H9 (cell line): ENCODE measurements at regions not wholly inside any gene's neighbourhood (a gene's known extent, or its start where the extent isn't known, plus 50 kb on each side); places are given as distances from the start of the nearest gene placed in this dataset.

Source experiments
- DNase-seq: peaks from one replicate; pipeline ENCODE4 v3.0.0-alpha.2; 2017
- H2AFZ ChIP-seq: one replicate; pipeline ENCODE4 v1.6.1; 2013; ENCODE audit warnings: mild to moderate bottlenecking, low read length, control low read depth, moderate library complexity
- H2AK5ac ChIP-seq: 2 replicates; pipeline ENCODE4 v1.6.1; 2013; ENCODE audit warnings: low read length, control low read depth, mixed read lengths; ENCODE audit not compliant: insufficient read length
- H2BK120ac ChIP-seq: one replicate; pipeline ENCODE4 v1.6.1; 2013; ENCODE audit warnings: low read depth, mild to moderate bottlenecking, low read length, control low read depth, inconsistent platforms; ENCODE audit not compliant: poor library complexity, severe bottlenecking
- H2BK12ac ChIP-seq: 2 replicates; pipeline ENCODE4 v1.6.1; 2013; ENCODE audit warnings: low read length, control low read depth, mixed read lengths, low read depth; ENCODE audit not compliant: insufficient read length
- H2BK15ac ChIP-seq: 2 replicates; pipeline ENCODE4 v1.6.1; 2013; ENCODE audit warnings: low read depth, low read length, control low read depth
- H2BK20ac ChIP-seq: one replicate; pipeline ENCODE4 v1.6.1; 2013; ENCODE audit warnings: low read depth, mild to moderate bottlenecking, low read length, control low read depth, inconsistent platforms; ENCODE audit not compliant: poor library complexity, severe bottlenecking
- H2BK5ac ChIP-seq: 2 replicates; pipeline ENCODE4 v1.6.1; 2013; ENCODE audit warnings: low read length, control low read depth, mixed read lengths; ENCODE audit not compliant: insufficient read length
- H3K14ac ChIP-seq: 2 replicates; pipeline ENCODE4 v1.6.1; 2013; ENCODE audit warnings: low read length, control low read depth; ENCODE audit not compliant: insufficient read depth
- H3K18ac ChIP-seq: 2 replicates; pipeline ENCODE4 v1.6.1; 2013; ENCODE audit warnings: low read depth, mild to moderate bottlenecking, mixed read lengths, low read length, control low read depth; ENCODE audit not compliant: insufficient read length
- H3K23ac ChIP-seq: 2 replicates; pipeline ENCODE4 v1.6.1; 2013; ENCODE audit warnings: low read length, control low read depth, mixed read lengths, low read depth; ENCODE audit not compliant: insufficient read length
- H3K23me2 ChIP-seq: 2 replicates; pipeline ENCODE4 v1.6.1; 2013; ENCODE audit warnings: low read depth, mild to moderate bottlenecking, mixed read lengths, low read length, control low read depth; ENCODE audit not compliant: insufficient read length, poor library complexity, severe bottlenecking
- H3K27ac ChIP-seq: 2 replicates; pipeline ENCODE4 v1.5.1; 2013; ENCODE audit warnings: low read length, control low read depth, mixed read lengths, low read depth; ENCODE audit not compliant: insufficient read length
- H3K27me3 ChIP-seq: 2 replicates; pipeline ENCODE4 v1.6.1; 2013; ENCODE audit warnings: low read length, control low read depth, inconsistent platforms; ENCODE audit not compliant: insufficient read depth
- H3K4ac ChIP-seq: 2 replicates; pipeline ENCODE4 v1.6.1; 2013; ENCODE audit warnings: low read depth, mild to moderate bottlenecking, control low read depth, inconsistent platforms, low read length, moderate library complexity
- H3K4me1 ChIP-seq: 2 replicates; pipeline ENCODE4 v1.6.1; 2013; ENCODE audit warnings: low read length, control low read depth, inconsistent platforms; ENCODE audit not compliant: insufficient read depth
- H3K4me2 ChIP-seq: 2 replicates; pipeline ENCODE4 v1.6.1; 2013; ENCODE audit warnings: low read length, control low read depth, mixed read lengths; ENCODE audit not compliant: insufficient read length, insufficient read depth
- H3K56ac ChIP-seq: 2 replicates; pipeline ENCODE4 v1.6.1; 2013; ENCODE audit warnings: low read depth, mild to moderate bottlenecking, mixed read lengths, low read length, control low read depth; ENCODE audit not compliant: insufficient read length
- H3K79me1 ChIP-seq: 2 replicates; pipeline ENCODE4 v1.6.1; 2013; ENCODE audit warnings: low read depth, mild to moderate bottlenecking, moderate library complexity, low read length, control low read depth, inconsistent platforms; ENCODE audit not compliant: insufficient read depth, poor library complexity, severe bottlenecking
- H3K79me2 ChIP-seq: 2 replicates; pipeline ENCODE4 v1.6.1; 2013; ENCODE audit warnings: low read length, control low read depth, inconsistent platforms; ENCODE audit not compliant: insufficient read depth
- H3K9ac ChIP-seq: 2 replicates; pipeline ENCODE4 v1.6.1; 2013; ENCODE audit warnings: low read length, control low read depth, mixed read lengths; ENCODE audit not compliant: insufficient read length; ENCODE audit errors: extremely low read depth
- H3K9me3 ChIP-seq: one replicate; pipeline ENCODE4 v1.6.1; 2013; ENCODE audit warnings: low read depth, low read length, inconsistent platforms; ENCODE audit not compliant: control insufficient read depth
- H3T11ph ChIP-seq: one replicate; pipeline ENCODE4 v1.6.1; 2013; ENCODE audit warnings: mild to moderate bottlenecking, low read length, control low read depth, inconsistent platforms
- H4K20me1 ChIP-seq: one replicate; pipeline ENCODE4 v1.6.1; 2013; ENCODE audit not compliant: control insufficient read depth, insufficient read length, insufficient read depth
- H4K5ac ChIP-seq: 2 replicates; pipeline ENCODE4 v1.6.1; 2013; ENCODE audit warnings: low read depth, mild to moderate bottlenecking, mixed read lengths, low read length, control low read depth; ENCODE audit not compliant: insufficient read length
- H4K8ac ChIP-seq: replicated peaks from 2 replicates; pipeline ENCODE4 v1.6.1; 2013; ENCODE audit warnings: low read length, control low read depth, mixed read lengths, low read depth; ENCODE audit not compliant: insufficient read length
- H4K91ac ChIP-seq: 2 replicates; pipeline ENCODE4 v1.6.1; 2013; ENCODE audit warnings: low read depth, mild to moderate bottlenecking, moderate library complexity, mixed read lengths, low read length, control low read depth; ENCODE audit not compliant: insufficient read length
- H3K27ac Mint-ChIP-seq, 3 experiments: 2 replicates in 2 of 3; 3 replicates in 1 of 3; pipeline ENCODE4 v1.8.0; 2020 to 2021; ENCODE audit warnings: mixed read lengths in 3 of 3, mild to moderate bottlenecking in 1 of 3, moderate library complexity in 1 of 3
- H3K27me3 Mint-ChIP-seq: 2 replicates; pipeline ENCODE4 v1.8.0; 2021; ENCODE audit warnings: low read depth, mild to moderate bottlenecking, moderate library complexity, mixed read lengths
- H3K36me3 Mint-ChIP-seq, 3 experiments: 2 replicates in 2 of 3; 3 replicates in 1 of 3; pipeline ENCODE4 v1.8.0; 2020 to 2021; ENCODE audit warnings: low read depth in 3 of 3, mixed read lengths in 3 of 3; ENCODE audit not compliant: insufficient read depth in 1 of 3
- H3K4me1 Mint-ChIP-seq, 2 experiments: 2 replicates each; pipeline ENCODE4 v1.8.0; 2020; ENCODE audit warnings: mixed read lengths in 2 of 2
- H3K4me3 Mint-ChIP-seq, 2 experiments: 2 replicates in 1 of 2; 3 replicates in 1 of 2; pipeline ENCODE4 v1.8.0; 2020 to 2021; ENCODE audit warnings: mild to moderate bottlenecking in 2 of 2, mixed read lengths in 2 of 2, moderate library complexity in 1 of 2
- H3K9me3 Mint-ChIP-seq, 2 experiments: 2 replicates in 1 of 2; 3 replicates in 1 of 2; pipeline ENCODE4 v1.8.0; 2020; ENCODE audit warnings: mild to moderate bottlenecking in 2 of 2, mixed read lengths in 2 of 2, moderate library complexity in 1 of 2
- CTCF ChIP-seq: fragments of 200-600 bp; sonication (generic); conservative IDR thresholded peaks from 3 replicates; pipeline ENCODE4 v1.8.0; 2021; ENCODE audit warnings: antibody characterized with exemption, mild to moderate bottlenecking
- WGBS: extraction: QIAGEN DNeasy Blood & Tissue Kit; methylation state at CpG from one replicate; pipeline ENCODE4 v1.1.7; 2013; ENCODE audit warnings: missing lambda C conversion rate, low lambda C conversion rate, mixed read lengths; ENCODE audit not compliant: insufficient read length; ENCODE audit errors: extremely low coverage; 5-methylcytosine and 5-hydroxymethylcytosine counted together

GRCh38 chr5:16313761-16314160 is 134.2 kb upstream of the MARCHF11 start:
- Histone ChIP-seq H4K91ac (no peak overlapping the region), H3K9me3 (no peaks in the 10 kb centered on the region), H3K79me2 (no peaks in the 10 kb centered on the region), H3K23ac (no peak overlapping the region), H4K8ac (no peak overlapping the region), H2BK15ac (no peak overlapping the region), H3K56ac (no peak overlapping the region), H2BK20ac (no peak overlapping the region), H3K27ac (no peak overlapping the region), H3K18ac (no peak overlapping the region), H3K79me1 (no peaks in the 10 kb centered on the region), H3K23me2 (no peaks in the 10 kb centered on the region), H3K4ac (no peak overlapping the region), H3K9ac (no peak overlapping the region), H3K27me3 (no peaks in the 10 kb centered on the region), H2BK120ac (no peak overlapping the region), H3K4me1 (no peaks in the 10 kb centered on the region; the same call in 1 of the 2 replicates), H3K4me2 (no peak overlapping the region), H2BK12ac (no peak overlapping the region), H2BK5ac (no peak overlapping the region), H4K20me1 (no peaks in the 10 kb centered on the region), H3T11ph (no peak overlapping the region), H2AFZ (no peak overlapping the region), H4K5ac (no peak overlapping the region), H2AK5ac (no peak overlapping the region), H3K14ac (no peak overlapping the region)
- H3K4me3 Mint-ChIP-seq, result no peak overlapping the region
- H3K27ac Mint-ChIP-seq, result peak overlapping the region in 1 of 3 experiments; percentile 19; a peak in 1 of 7 replicates
- peaks cover 0 to 1% (median 0%) of the 10 kb centered on the region in 3 experiments; a peak in 1 of 7 replicates for H3K36me3 Mint-ChIP-seq
- peaks cover 7 to 8% of the 10 kb centered on the region in 2 experiments for H3K4me1 Mint-ChIP-seq
- no peaks in the 10 kb centered on the region for H3K27me3 Mint-ChIP-seq
- DNase-seq, result no peak
- no peak for TF ChIP-seq CTCF
- H3K9me3 Mint-ChIP-seq, result no peaks in the 10 kb centered on the region
- no CpG with 5 or more reads among the region's 3 CpGs for WGBS
